ENCODE measurements at regions not wholly inside any gene's neighbourhood (a gene's known extent, or its start where the extent isn't known, plus 50 kb on each side); places are given as distances from the start of the nearest gene placed in this dataset.

DNA sequence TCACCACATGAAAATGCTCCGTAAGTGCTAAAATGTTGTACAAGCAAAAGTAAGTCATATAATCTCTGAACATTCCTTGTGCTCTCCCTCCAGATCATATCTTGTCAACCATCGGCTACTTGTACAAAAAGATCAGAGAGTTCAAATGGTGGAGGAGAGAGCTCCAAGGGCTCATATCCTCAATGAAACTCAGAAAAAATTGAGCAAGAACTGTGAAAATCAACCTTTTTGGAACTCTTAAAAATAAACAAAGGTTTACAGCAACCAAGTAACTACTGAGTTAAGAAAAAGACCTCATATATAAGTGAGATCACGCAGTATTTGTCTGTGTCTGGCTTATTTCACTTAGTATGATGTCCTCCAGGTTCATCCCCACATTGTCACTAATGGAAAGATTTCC, 63.2 kb downstream of the TEX13C start:
- 35% methylated on average over 3 of the region's 3 CpGs for WGBS (ENCODE audit: low lambda C conversion rate)
- ATAC-seq (no peak), DNase-seq (ENCODE audit: low spot score) (no peak), FAIRE-seq (no peak)
- Histone ChIP-seq H4K20me1 (ENCODE audit: insufficient read depth, low read length) (no peaks in the 10 kb centered on the region), H3K27me3 (ENCODE audit: control insufficient read depth in 1 of 2, insufficient read depth in 2 of 2, low read length in 2 of 2) (no peaks in the 10 kb centered on the region), H2AFZ (ENCODE audit: low read length) (no peak overlapping the region), H3K79me2 (ENCODE audit: insufficient read depth, low read length) (no peaks in the 10 kb centered on the region), H3K36me3 (replicated peaks in 1 of 2; ENCODE audit: control insufficient read depth in 1 of 2, insufficient read depth in 2 of 2, low read length in 2 of 2) (no peaks in the 10 kb centered on the region), H3K9ac (ENCODE audit: insufficient read depth, low read depth, low read length) (no peak overlapping the region), H3K4me1 (ENCODE audit: insufficient read depth, low read length) (no peaks in the 10 kb centered on the region), H3K27ac (ENCODE audit: extremely low read length, insufficient read depth, low read length) (no peak overlapping the region), H3K4me2 (ENCODE audit: low read depth, low read length) (no peak overlapping the region), H3K9me3 (ENCODE audit: low read length) (no peaks in the 10 kb centered on the region), H3K4me3 (replicated peaks in 1 of 3; ENCODE audit: insufficient read depth in 1 of 3, low read depth in 2 of 3, low read length in 3 of 3) (no peak overlapping the region)
- ChIA-PET CTCF (ENCODE audit: low intra/inter-chr PET ratio, low total read pairs) (no interaction called here), POLR2A (no interaction called here)
- in situ Hi-C loops (cut with HindIII; ENCODE audit: extremely low pct_ligation_motif_present, low pct_unique_long_range_greater_than_20kb) (no loop called here), intact Hi-C loops (cut with micrococcal nuclease; ENCODE audit: unreplicated experiment) (no loop called here)
- TF ChIP-seq, protein P1, sequence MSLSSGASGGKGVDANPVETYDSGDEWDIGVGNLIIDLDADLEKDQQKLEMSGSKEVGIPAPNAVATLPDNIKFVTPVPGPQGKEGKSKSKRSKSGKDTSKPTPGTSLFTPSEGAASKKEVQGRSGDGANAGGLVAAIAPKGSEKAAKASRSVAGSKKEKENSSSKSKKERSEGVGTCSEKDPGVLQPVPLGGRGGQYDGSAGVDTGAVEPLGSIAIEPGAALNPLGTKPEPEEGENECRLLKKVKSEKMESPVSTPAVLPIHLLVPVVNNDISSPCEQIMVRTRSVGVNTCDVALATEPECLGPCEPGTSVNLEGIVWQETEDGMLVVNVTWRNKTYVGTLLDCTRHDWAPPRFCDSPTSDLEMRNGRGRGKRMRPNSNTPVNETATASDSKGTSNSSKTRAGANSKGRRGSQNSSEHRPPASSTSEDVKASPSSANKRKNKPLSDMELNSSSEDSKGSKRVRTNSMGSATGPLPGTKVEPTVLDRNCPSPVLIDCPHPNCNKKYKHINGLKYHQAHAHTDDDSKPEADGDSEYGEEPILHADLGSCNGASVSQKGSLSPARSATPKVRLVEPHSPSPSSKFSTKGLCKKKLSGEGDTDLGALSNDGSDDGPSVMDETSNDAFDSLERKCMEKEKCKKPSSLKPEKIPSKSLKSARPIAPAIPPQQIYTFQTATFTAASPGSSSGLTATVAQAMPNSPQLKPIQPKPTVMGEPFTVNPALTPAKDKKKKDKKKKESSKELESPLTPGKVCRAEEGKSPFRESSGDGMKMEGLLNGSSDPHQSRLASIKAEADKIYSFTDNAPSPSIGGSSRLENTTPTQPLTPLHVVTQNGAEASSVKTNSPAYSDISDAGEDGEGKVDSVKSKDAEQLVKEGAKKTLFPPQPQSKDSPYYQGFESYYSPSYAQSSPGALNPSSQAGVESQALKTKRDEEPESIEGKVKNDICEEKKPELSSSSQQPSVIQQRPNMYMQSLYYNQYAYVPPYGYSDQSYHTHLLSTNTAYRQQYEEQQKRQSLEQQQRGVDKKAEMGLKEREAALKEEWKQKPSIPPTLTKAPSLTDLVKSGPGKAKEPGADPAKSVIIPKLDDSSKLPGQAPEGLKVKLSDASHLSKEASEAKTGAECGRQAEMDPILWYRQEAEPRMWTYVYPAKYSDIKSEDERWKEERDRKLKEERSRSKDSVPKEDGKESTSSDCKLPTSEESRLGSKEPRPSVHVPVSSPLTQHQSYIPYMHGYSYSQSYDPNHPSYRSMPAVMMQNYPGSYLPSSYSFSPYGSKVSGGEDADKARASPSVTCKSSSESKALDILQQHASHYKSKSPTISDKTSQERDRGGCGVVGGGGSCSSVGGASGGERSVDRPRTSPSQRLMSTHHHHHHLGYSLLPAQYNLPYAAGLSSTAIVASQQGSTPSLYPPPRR (CRISPR knock-in tag; IDR thresholded peaks at IDR 0.05; ENCODE audit: borderline replicate concordance), result no peak
- no peak for TF ChIP-seq BRD4 (CRISPR knock-in tag; IDR thresholded peaks at IDR 0.05)
- no peak for TF ChIP-seq HOXD1 (CRISPR knock-in tag; IDR thresholded peaks at IDR 0.05)
- TF ChIP-seq XRCC5 (optimal IDR thresholded peaks at IDR 0.05; ENCODE audit: low read length), result no peak
- no peak for TF ChIP-seq HDAC1 (CRISPR knock-in tag; IDR thresholded peaks at IDR 0.05)
- TF ChIP-seq PATZ1 (CRISPR knock-in tag; IDR thresholded peaks at IDR 0.05), result no peak
- TF ChIP-seq NFE2L2 (IDR thresholded peaks at IDR 0.05; ENCODE audit: low read length), result no peak
- TF ChIP-seq ZNF567 (CRISPR knock-in tag; IDR thresholded peaks at IDR 0.05; ENCODE audit: borderline replicate concordance), result no peak
- no peak for TF ChIP-seq ZNF441 (CRISPR knock-in tag; IDR thresholded peaks at IDR 0.05; ENCODE audit: borderline replicate concordance)
- no peak for TF ChIP-seq ZBTB42 (CRISPR knock-in tag; IDR thresholded peaks at IDR 0.05)
- TF ChIP-seq, protein P2, sequence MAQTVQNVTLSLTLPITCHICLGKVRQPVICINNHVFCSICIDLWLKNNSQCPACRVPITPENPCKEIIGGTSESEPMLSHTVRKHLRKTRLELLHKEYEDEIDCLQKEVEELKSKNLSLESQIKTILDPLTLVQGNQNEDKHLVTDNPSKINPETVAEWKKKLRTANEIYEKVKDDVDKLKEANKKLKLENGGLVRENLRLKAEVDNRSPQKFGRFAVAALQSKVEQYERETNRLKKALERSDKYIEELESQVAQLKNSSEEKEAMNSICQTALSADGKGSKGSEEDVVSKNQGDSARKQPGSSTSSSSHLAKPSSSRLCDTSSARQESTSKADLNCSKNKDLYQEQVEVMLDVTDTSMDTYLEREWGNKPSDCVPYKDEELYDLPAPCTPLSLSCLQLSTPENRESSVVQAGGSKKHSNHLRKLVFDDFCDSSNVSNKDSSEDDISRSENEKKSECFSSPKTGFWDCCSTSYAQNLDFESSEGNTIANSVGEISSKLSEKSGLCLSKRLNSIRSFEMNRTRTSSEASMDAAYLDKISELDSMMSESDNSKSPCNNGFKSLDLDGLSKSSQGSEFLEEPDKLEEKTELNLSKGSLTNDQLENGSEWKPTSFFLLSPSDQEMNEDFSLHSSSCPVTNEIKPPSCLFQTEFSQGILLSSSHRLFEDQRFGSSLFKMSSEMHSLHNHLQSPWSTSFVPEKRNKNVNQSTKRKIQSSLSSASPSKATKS (CRISPR knock-in tag; IDR thresholded peaks at IDR 0.05), result no peak
- no peak for TF ChIP-seq JUN (CRISPR knock-in tag; IDR thresholded peaks at IDR 0.05)
- no peak for TF ChIP-seq ZNF530 (CRISPR knock-in tag; IDR thresholded peaks at IDR 0.05; ENCODE audit: low read depth)
- TF ChIP-seq, protein P3, sequence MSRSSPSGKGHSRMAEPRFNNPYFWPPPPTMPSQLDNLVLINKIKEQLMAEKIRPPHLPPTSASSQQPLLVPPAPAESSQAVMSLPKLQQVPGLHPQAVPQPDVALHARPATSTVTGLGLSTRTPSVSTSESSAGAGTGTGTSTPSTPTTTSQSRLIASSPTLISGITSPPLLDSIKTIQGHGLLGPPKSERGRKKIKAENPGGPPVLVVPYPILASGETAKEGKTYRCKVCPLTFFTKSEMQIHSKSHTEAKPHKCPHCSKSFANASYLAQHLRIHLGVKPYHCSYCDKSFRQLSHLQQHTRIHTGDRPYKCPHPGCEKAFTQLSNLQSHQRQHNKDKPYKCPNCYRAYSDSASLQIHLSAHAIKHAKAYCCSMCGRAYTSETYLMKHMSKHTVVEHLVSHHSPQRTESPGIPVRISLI (CRISPR knock-in tag; IDR thresholded peaks at IDR 0.05; ENCODE audit: borderline replicate concordance), result no peak
- TF ChIP-seq ZNF292 (CRISPR knock-in tag; IDR thresholded peaks at IDR 0.05; ENCODE audit: borderline replicate concordance, low read depth), result no peak
- BruUV-seq (replicated peaks), result no TSS peak
